ENCODE measurements at regions not wholly inside any gene's neighbourhood (a gene's known extent, or its start where the extent isn't known, plus 50 kb on each side); places are given as distances from the start of the nearest gene placed in this dataset.

DNA sequence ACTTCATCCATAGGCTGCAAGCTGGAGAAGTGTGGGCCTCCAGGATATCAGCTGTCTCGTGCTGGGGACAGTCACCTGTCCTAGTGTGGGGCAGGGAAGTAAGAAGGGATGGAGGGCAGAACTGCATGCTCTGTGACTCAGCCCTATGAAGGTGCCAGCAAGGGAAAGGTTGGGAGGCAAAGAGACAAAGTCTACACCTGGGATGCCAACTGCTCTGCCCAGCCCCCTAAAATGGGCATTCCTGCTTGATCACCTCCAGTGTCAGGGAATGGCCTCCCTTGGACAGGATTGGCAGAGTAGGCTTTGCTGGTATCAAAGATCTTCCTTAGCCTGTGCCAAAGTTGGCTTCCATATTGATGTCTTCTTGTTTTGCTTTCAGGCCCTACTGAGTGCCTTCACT is 335.0 kb downstream of the BCL11B start:
- no peak for DNase-seq (ENCODE audit: low read depth)

DNA sequence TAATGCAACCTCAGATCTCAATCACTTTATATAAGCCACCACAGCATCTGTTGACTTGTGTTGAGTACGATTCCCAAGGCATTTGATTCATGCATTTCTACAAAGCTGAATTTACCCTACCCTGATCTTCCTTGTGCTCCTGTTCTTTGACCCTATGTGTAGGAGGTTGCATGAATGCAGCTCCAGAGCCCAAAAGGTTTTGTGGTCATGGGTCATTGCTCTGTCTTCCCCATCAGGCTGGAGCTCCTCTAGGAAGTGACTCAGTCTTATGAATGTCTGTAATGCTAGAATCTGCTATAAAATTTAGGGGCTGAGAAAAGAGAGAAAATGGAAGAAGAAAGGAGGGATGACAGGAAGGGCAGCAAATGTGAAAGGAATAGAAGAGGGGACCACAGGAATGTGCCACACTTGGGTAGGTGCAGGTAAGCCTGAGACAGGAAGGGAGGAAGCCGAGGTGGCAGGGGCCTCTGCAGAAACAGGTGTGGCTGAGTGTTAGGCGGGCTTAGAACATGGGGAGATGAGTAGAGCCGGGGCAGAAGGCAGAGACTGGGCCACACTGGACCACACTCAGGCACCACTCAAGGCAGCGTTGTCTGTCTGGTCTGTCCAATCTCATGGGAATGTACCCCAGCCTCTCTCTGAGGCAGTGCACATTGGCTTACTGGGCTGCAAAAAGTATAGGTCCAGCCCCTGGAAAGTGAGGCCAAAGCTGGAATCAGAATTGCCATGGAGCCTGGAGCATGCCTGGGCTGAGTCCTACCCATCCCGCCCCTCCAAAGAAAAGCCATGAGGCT is 334.1 kb downstream of the BCL11B start:
- peak; percentile 19 for DNase-seq (ENCODE audit: low read depth)

DNA sequence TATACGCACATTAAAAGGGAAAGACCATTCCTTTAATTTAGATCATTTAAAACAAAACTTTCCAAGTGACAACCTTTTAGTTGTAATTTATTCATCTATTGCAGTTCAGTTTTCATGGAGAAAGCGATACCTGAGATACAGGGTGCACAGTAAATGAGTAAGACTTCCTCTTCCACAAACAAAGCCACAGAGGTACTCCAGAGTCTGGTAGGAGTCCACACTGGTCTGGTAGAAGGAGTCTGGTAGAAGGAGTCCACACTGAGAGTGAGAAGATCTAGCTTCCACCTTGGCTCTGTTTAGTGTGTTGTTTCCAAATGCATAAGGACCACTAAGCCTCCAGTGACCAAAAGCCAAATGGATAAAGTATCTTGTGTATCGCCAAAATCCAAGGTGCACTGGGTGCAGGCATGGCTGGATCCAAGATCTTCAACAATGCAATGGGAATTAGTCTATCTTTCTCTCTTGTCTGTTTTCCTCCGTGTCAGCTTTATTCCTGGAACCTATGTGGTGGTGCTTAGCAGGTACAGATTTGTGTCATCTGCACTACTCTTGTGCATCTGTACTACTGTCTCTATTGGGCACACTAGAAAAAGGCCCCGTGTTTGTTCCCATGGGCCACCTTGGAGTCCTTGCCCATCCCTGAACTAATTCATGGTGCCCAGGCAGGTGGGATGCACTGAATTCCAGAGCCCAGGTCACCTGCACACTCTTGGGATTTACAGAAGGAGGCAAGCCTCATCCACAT is 331.1 kb downstream of the BCL11B start:
- DNase-seq (ENCODE audit: low read depth) = no peak

DNA sequence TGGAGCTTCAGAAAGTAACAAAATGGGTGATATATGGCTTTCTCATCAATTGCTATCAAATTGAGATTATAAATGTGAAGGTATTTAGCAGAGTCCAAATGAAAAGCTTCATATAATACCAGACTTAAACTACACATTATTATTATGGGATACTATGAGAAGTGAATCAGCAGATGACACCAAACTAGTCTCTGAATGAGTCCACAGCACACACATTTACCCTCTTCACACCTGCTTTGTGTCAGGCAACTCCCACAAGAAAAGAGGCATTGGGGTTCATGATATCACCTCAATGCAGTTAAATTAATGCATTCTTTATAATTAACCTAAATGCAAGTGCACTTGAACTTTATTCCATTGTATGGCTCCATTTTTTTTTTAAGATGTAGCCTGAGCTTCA is 330.5 kb downstream of the BCL11B start:
- no peak for DNase-seq (ENCODE audit: low read depth)

DNA sequence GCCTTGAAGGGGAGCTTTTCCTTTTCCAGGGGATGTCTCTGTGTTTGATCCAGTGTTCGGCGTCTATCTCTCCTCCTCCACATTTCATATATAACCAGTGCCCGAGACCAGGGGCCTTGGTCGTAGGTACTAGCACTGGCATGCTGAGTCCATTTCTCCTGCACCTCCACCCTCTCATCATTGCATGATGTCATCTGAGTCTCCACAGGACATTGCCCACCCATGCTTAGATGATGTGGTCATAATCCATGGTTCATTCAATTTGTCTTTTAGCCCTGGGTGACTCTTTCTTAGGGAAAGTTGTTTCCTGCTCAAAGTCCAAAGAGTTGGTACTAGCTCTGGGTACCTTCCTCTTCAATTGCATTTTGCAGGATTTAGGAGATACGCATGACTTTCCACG is 328.1 kb downstream of the BCL11B start:
- no peak for DNase-seq (ENCODE audit: low read depth)

DNA sequence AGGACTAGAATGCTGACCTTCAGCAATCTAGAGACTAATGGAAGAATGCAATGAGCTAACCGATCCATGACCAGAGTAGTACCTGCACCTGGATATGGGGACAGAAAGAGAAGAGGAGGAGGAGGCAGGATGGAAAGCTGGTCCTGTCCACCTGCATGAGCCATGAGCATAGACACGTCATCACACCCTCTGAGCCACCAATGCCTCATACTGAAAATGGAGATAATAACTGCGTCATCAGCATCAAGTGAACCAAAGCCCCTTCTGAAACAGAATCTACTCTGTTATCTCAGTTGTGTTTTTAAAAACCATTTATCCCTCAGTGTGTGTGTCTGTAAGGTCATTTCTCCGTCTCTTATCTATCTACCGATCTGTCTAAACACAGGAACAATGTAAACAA is 327.0 kb downstream of the BCL11B start:
- DNase-seq (ENCODE audit: low read depth) = no peak

DNA sequence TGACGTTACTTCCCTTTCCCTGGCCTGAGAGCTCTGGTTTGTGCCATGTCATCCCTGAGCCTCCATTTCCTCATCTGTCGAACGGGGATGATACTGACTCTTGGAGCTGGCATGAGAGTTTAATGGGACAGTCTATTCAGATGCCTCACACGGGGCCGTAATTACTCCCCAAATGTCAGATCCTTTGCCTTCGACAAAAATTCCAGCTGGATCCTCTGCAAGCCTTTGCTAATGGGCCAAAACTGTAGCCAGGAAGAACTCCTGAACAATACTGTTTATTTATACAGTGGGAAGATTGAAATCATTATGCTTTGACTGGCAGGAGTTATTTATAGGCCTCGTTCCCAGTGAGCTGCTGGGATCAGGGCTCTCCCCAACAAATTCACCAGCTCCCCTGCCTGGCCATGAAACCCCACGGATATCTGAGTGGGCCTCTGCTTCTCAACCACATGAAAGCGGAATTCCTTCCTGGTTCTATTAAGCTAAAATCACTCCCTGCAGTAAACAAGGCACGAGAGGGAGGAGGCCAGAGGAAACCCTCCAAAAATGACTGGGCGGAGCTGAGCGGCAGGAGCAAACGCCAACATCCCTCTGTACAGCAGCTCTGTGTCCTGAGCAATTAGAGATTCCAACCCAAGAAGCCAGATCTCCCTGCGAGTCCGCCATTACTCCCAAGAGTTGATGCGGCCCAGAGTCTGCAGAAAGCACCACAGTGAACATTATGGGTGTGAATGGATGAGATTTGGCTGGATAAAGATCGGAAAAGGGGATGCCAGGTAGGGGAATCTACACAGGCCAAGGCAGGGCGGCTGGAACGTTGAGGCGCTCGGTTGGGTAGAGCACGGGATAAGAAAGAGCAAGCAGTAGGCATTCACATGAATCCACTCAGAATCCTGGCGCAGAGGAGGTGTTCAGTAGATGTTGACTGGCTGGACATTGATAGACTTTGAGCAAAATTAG is 326.1 kb downstream of the BCL11B start:
- no peak for DNase-seq (ENCODE audit: low read depth)

DNA sequence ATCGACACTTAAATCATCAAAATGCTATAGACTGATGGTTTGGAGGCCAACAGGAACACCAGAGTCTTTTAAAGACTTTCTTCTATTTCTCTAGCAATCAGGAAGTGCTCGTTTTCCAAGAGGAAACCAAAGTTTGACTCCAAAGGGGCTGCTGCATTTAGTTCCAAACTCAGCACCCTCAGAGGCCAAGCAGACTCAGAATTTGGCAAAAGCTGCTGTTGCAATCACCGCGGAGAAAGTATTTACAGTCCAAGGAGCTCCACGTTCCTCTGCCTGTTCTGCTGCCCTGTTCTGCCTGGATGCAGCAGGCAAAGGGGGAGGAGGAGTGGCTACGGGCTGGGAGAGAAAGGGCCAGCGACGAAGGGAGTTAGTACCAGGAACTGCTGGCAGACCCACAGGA is 325.1 kb downstream of the BCL11B start:
- peak; percentile 28 for DNase-seq (ENCODE audit: low read depth)

DNA sequence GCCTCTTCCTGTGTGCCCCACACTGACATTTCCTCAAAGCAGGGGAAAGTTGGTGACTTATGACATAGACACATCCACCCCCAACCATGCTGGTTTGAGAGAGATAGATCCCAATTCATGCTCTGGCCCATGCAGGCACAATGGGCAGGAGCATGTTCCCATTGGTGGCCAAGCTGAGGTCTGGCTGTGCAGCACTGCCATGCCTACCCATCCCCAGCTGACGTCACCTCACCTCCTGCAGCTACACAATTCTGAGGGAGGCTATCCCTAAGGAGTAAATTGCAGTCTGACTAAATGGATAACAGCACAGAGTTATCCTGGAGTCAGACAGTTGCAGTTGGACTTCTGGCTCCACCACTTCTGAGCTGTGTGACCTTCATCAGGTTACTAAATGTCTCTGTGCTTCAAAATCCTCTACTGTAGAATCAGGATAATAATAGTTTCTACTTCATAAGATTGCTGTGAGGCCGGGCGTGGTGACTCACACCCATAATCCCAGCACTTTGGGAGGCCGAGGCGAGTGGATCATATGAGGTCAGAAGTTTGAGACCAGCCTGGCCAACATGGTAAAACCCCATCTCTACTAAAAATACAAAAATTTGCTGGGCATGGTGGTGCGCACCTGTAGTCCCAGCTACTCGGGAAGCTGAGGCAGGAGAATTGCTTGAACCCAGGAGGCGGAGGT is 323.9 kb downstream of the BCL11B start:
- no peak for DNase-seq (ENCODE audit: low read depth)

DNA sequence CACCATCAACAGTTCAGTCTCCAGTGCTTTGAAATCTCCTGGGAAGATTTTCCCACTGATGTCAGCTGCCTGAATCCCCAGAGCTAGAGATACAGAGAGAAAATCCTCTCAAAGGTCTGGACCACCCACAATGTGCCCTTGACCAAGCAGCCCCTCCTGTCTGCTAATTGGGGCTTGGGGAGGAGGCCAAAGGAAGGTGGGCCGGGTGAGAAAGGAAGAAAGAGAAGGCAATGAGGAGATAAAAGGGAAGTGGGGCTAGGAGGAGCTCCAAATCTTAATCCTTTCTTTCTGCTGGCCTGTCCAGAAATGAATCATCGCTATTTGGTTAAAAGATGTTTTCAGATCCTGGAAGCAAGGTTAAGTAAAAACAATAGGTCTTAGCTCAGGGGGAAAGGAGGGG is 322.9 kb downstream of the BCL11B start:
- no peak for DNase-seq (ENCODE audit: low read depth)

DNA sequence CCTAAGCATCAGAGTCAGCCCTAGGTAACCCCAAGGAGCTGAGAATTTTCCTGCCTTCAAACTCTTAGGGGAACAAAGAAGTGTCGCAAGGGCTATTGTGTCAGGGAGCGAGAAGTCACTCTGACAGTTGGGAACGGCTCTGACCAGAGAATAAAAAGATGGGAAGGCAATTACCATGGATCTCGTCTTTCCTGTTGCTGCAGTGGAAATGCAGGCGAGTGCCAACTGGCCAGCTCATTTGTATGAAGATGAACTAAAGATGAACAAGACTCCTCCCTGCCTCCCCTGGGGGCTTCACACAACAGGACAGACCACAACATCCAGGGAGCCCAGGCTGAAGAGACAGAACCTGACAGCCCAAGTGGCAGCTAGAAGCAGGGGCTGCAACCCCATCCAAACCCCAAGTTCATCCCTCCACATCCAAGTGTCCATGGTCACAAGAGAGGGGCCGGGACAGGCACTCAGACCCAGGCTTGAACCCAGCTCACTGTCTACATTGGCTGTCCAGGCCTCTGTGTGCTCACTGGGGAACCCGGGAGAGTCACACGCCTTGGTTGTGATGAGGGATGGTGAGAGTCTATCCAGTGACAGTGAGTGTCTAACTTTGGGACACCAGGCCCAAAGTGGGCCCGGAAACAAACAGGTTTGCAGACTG is 322.4 kb downstream of the BCL11B start:
- DNase-seq (ENCODE audit: low read depth) = no peak

DNA sequence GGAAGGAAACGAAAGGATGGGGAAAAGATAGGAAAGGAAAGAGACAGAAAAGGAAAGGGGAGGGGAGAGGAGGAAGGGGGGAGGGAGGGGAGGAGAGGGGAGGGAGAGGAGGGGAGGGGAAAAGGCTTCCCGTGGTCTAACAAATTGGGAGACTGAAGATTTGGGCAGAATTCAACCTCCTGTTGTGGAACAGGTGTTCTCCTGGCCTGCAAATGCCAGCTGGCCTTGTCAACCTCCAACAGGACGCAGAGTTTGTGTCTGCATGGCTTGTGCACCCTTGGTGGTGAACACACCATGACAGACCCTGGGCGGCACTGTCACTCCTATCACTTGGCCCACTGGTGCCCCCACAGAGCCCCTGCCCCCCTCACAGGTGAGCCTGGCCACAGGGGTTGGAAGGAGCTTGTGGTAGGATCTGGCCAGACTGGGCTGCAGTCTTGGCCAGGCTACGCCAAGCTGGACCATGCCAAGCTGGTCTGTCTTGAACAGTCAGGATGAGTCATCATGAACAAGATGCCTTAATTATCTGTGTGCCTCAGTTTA is 321.6 kb downstream of the BCL11B start:
- DNase-seq (ENCODE audit: low read depth) = no peak

DNA sequence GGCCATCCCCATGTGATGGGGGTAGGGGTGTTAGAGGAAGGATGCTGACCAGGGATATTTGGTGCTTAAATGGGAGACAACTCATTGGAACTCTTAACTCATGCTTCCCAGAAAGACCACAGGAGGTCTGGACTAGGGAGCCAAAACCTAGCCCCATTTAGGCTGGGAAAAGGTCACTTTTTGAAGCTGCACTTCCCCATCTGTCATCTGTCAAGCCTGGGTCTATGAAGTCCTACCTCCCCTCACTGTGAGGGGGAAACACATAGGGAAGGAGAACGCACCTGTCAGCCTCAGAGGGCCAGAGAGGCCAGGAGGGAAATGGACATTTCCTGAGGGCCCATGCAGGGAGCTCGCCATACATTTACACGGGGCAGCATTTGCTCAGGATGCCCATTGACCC is 321.0 kb downstream of the BCL11B start:
- no peak for DNase-seq (ENCODE audit: low read depth)

DNA sequence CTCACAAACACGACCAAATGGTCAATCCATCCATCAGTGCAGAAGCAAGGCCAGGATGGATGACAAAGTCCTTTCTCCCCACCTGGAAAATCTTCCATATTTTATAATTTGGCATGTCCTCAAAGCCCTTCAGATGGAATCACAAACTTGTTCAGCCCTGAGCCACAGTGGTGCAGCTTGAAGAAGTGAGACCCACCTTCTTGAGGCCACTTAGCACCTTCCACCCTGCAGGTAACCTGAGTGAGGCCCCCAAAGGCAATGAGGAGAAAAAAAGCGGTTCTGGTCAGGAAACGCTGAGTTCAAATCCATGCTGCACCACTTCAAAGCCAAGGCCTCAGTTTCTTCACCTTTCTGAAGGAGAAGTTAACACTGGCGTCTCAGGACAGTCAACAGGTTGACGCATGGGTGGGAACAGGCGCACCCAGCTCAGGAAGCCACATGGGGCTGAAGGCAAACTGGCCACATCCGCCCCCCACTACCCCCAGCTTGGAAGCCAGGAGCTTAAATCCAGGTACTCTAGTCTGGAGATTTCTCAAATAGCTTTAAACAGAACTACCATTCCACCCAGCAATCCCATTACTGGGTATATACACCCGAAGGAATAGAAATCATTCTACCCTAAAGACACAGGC is 320.4 kb downstream of the BCL11B start:
- no peak for DNase-seq (ENCODE audit: low read depth)

DNA sequence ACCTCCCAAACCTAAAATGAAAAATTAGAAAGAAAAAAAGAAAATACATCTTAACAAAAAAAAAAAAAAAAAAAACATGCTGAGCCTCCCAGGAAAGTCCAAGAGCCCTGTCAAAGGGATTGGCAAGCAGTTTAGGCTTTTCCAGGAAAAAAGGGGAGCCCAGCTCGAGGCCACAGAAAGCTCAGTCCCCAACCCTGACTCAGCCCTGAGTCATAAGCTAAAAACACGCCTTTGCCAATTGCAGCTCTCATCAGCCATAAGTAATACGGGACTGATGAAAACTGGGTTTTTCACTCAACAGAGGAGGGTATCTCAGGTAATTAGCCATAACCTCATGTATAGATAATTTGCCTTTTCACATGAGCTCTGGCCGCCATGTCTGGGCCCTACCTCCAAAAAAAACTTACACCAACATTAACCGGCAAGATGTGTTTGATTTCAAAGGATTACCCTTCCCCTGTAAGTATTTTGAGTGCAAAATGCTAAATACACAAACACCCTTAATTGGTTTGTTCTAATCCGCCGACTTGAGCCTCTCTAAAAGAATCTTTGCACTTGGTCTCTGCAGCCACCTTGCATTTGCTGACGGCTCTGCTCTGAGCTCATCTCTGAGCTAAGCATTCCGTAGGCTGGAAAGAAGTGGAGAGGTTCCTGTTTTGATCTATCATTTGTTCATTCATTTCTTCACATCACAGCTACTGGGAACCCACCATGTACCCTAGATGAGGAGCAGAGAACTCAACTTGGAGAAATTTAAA is 319.2 kb downstream of the BCL11B start:
- DNase-seq (ENCODE audit: low read depth) = peak; percentile 59

DNA sequence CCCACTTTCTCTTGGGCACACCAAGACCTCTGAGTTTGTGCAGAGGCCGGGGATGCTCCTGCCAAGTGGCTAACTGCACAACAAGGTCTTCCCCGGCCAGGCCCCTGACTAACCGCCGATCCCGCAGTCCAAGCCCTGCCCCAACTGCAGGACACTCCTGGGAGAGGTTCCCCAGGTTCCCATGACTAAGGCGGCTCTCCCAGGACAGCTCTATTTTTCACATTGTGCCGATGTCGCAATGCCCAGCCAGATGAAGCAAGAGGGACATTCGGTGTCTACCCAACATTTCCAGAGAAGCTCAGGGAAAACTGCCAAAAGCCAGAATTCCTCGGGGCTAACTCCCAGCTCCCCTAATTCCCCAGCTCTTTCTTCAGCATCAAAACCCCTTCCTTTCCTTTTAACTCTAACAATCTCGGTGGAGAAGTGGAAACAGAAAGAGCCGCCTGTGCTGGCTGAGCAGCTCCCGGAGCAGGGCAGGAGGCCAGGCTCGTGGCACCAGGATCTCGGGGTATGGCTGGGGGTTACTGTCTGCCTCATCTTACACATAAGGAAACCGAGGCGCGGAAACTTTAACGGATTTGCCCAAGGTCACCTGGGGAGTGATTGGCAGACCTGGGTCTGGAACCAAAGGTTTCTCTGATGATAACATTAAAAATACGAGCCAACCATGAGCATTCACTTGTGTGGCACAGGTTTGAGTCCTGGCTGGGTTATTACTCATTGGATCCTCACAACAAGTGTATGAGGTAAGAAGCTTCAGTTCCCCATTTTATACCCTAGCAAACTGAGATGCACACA is 318.2 kb downstream of the BCL11B start:
- DNase-seq (ENCODE audit: low read depth) = peak; percentile 41

DNA sequence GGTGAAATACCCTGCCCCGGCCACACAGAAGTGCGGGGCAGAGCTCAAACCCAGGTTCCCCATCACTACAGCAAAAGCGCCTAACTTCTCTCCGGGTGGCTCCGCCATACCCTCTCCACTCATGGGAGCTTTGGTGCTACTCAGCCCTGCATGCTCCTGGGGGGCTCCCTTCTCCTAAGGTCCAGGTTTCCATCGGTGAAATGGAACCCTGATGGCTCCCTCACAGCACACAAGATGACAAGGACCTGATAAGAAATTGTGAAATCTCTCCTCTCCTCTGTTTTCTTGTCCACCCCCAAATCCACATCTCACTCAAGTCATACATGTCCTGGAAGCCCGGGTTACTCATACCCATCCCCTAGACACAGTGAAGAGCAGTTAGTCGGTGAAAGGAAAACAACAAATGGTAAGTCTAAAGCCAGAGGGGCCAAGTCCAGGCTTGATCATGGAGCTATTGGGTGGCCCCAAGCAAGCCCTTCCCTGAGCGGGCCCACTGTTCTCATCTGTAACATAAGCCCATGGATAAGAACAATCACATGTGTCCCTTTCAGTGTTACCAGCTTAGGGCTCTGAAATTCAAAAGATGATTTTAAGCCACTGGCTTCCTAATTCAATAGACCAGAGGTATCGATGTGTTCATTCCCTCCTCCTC is 317.5 kb downstream of the BCL11B start:
- DNase-seq (ENCODE audit: low read depth) = no peak

DNA sequence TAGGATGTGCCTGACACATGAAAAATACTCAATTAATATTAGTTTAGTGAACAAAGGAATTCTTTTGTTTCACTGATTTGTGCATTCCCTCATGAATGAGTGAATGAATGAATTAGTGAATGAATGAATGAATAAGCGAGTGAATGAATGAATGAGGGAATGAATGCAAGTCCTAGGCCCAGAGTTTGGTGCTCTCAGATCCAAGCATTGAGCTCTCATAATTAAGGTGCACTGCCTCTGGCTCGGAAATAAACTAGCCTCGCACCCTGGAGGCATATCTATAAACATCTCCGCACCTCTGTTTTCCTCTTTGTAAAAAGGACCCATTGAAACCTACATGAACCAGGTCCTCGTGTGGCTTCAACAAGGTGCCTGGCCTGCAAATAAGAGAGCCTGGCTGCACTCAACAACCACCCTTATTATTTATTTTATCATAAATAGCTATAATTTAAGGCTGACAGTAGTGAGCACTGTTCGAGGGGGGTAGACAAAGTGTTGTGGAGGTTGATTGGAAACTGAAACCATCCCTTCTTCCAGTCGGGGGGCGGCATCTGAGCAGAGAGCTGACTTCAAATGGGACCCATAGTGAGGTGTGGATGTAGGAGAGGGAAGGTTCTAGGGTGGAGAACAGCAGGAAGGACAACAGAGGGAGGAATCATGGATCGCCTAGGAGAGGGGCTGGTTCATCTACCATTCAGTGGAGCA is 316.8 kb downstream of the BCL11B start:
- no peak for DNase-seq (ENCODE audit: low read depth)
